Bronchial epithelial cell (primary cell): ENCODE measurements at regions not wholly inside any gene's neighbourhood (a gene's known extent, or its start where the extent isn't known, plus 50 kb on each side); places are given as distances from the start of the nearest gene placed in this dataset.

ENCODE experiments used
- DNase-seq: peaks from one replicate; pipeline ENCODE4 v3.0.0-alpha.2; 2010; ENCODE audit warnings: low read depth
- FAIRE-seq: peaks from 2 replicates; lab custom pipeline; 2011; peaks lifted over from hg19 to GRCh38; lab: Jason Lieb, UNC
- H3K27me3 ChIP-seq: 2 replicates; pipeline ENCODE4 v1.5.1; 2011; ENCODE audit warnings: low read length; ENCODE audit not compliant: control insufficient read depth, insufficient read depth
- H3K36me3 ChIP-seq: 2 replicates; pipeline ENCODE4 v1.5.1; 2011; ENCODE audit warnings: low read length; ENCODE audit not compliant: control insufficient read depth, insufficient read depth
- H3K4me3 ChIP-seq: 2 replicates; pipeline ENCODE4 v1.5.1; 2011; ENCODE audit warnings: mild to moderate bottlenecking, low read depth, low read length, control low read depth
- CTCF ChIP-seq: IDR thresholded peaks from 2 replicates; pipeline ENCODE4 v1.5.1; 2011; ENCODE audit warnings: mild to moderate bottlenecking, moderate library complexity, low read length, control low read depth, inconsistent platforms; ENCODE audit not compliant: insufficient read depth, severe bottlenecking

DNA sequence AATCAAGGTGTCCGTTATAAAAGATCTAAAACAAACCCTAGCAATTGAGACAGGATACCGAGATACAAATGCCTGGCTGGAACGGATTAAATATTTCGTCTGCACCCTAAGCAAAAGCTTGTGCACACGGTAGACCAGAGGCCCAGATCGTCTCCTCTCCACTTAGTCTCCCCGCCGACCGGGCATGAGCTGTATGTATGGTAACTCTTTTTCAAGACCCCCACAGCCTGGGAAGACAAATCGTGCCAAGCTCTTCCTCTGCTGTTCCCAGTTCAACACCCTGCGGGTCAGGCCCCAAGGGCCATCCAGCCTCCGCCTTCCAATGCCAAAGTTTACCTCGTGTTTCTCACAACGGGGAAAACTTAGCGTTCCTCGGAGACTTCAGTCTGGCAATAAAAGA, 285.7 kb upstream of the GALNT17 start:
- no peak for DNase-seq
- FAIRE-seq = no peak

GRCh38 chr7:70849580-70850235, 282.2 kb upstream of the GALNT17 start:
- no peak for TF ChIP-seq CTCF
- DNase-seq (no peak), FAIRE-seq (no peak)
- Histone ChIP-seq H3K4me3 (no peak overlapping the region), H3K27me3 (no peaks in the 10 kb centered on the region), H3K36me3 (no peaks in the 10 kb centered on the region)

More for the DNA sequence above, 285.7 kb upstream of the GALNT17 start:
- Histone ChIP-seq H3K36me3 (no peaks in the 10 kb centered on the region), H3K27me3 (no peaks in the 10 kb centered on the region), H3K4me3 (no peak overlapping the region)
- no peak for TF ChIP-seq CTCF

- no peak for FAIRE-seq
- no peak for DNase-seq
- Histone ChIP-seq H3K27me3 (no peaks in the 10 kb centered on the region), H3K4me3 (no peak overlapping the region), H3K36me3 (no peaks in the 10 kb centered on the region)
- TF ChIP-seq CTCF = no peak
Measured at GRCh38 chr7:70855373-70855772, 276.6 kb upstream of the GALNT17 start.

- no peak for FAIRE-seq
- no peaks in the 10 kb centered on the region for H3K27me3 ChIP-seq
- H3K4me3 ChIP-seq = no peak overlapping the region
- H3K36me3 ChIP-seq = no peaks in the 10 kb centered on the region
- peak; percentile 41 for DNase-seq
- TF ChIP-seq CTCF = peak; percentile 77
Measured at GRCh38 chr7:70856901-70857630, 274.9 kb upstream of the GALNT17 start.

GRCh38 chr7:70857793-70858545, 274.0 kb upstream of the GALNT17 start:
- DNase-seq (no peak), FAIRE-seq (no peak)
- TF ChIP-seq CTCF = no peak
- Histone ChIP-seq H3K4me3 (no peak overlapping the region), H3K36me3 (no peaks in the 10 kb centered on the region), H3K27me3 (no peaks in the 10 kb centered on the region)
